GM21528 (cell line): ENCODE measurements at regions not wholly inside any gene's neighbourhood (a gene's known extent, or its start where the extent isn't known, plus 50 kb on each side); places are given as distances from the start of the nearest gene placed in this dataset.
"Not testable (repeated sequence)": the region's sequence is repeated elsewhere in the genome, so short reads cannot be mapped to it uniquely, and the experiment has no call there.

ENCODE experiments used
- ATAC-seq: cut with Tn5 transposase; IDR thresholded peaks from one replicate; pipeline ENCODE4 v1.9.1; 2021; ENCODE audit warnings: mild to moderate bottlenecking, moderate library complexity; ENCODE audit not compliant: unreplicated experiment, low FRiP score

- no peak for ATAC-seq
These were observed 489.6 kb downstream of the KLF5 start for GRCh38 chr13:73548449-73548848.

GRCh38 chr13:73547239-73547638 lies 488.4 kb downstream of the KLF5 start:
- ATAC-seq: no peak

- no peak for ATAC-seq
These were observed 485.4 kb downstream of the KLF5 start for GRCh38 chr13:73544175-73544574.

- no peak for ATAC-seq
These were observed 483.6 kb downstream of the KLF5 start for GRCh38 chr13:73542446-73542845.

GRCh38 chr13:73536865-73537264 lies 478.1 kb downstream of the KLF5 start:
- ATAC-seq: no peak

GRCh38 chr13:73535341-73535740 lies 476.5 kb downstream of the KLF5 start:
- no peak for ATAC-seq

GRCh38 chr13:73532987-73533510 lies 474.2 kb downstream of the KLF5 start:
- no peak for ATAC-seq

- no peak for ATAC-seq
These were observed 473.8 kb downstream of the KLF5 start for GRCh38 chr13:73532582-73532981.

GRCh38 chr13:73531014-73531413 lies 472.2 kb downstream of the KLF5 start:
- no peak for ATAC-seq

- no peak for ATAC-seq
These were observed 464.1 kb downstream of the KLF5 start for GRCh38 chr13:73522937-73523336.

GRCh38 chr13:73521985-73522524 lies 463.2 kb downstream of the KLF5 start:
- no peak for ATAC-seq

- no peak for ATAC-seq
These were observed 462.5 kb downstream of the KLF5 start for GRCh38 chr13:73521290-73521624.

GRCh38 chr13:73520566-73521289 lies 461.9 kb downstream of the KLF5 start:
- ATAC-seq: no peak

GRCh38 chr13:73520135-73520534 lies 461.3 kb downstream of the KLF5 start:
- not testable (repeated sequence) for ATAC-seq

- ATAC-seq: no peak
These were observed 460.8 kb downstream of the KLF5 start for GRCh38 chr13:73519396-73520116.

GRCh38 chr13:73517766-73518165 lies 459.0 kb downstream of the KLF5 start:
- no peak for ATAC-seq

GRCh38 chr13:73516731-73517130 lies 457.9 kb downstream of the KLF5 start:
- no peak for ATAC-seq

GRCh38 chr13:73514208-73514607 lies 455.4 kb downstream of the KLF5 start:
- ATAC-seq: no peak

GRCh38 chr13:73513751-73514150 lies 454.9 kb downstream of the KLF5 start:
- ATAC-seq: no peak

- ATAC-seq: no peak
These were observed 450.0 kb downstream of the KLF5 start for GRCh38 chr13:73508841-73509240.

GRCh38 chr13:73505376-73505890 lies 446.6 kb downstream of the KLF5 start:
- no peak for ATAC-seq
